Nephron (organoid): ENCODE measurements at regions not wholly inside any gene's neighbourhood (a gene's known extent, or its start where the extent isn't known, plus 50 kb on each side); places are given as distances from the start of the nearest gene placed in this dataset.
A peak's percentile ranks its signal among the peaks of the same experiment; 100 is the strongest.

Experiments
- H3K27ac Mint-ChIP-seq, 3 experiments: 2 replicates each; pipeline ENCODE4 v1.8.0; 2020; ENCODE audit warnings: mixed read lengths in 3 of 3, mild to moderate bottlenecking in 2 of 3, moderate library complexity in 1 of 3
- H3K27me3 Mint-ChIP-seq: 2 replicates; pipeline ENCODE4 v1.8.0; 2021; ENCODE audit warnings: low read depth, mild to moderate bottlenecking, moderate library complexity, mixed read lengths
- H3K36me3 Mint-ChIP-seq: 2 replicates; pipeline ENCODE4 v1.8.0; 2020; ENCODE audit warnings: low read depth, mixed read lengths
- H3K4me1 Mint-ChIP-seq: 2 replicates; pipeline ENCODE4 v1.8.0; 2020; ENCODE audit warnings: mixed read lengths
- H3K4me3 Mint-ChIP-seq, 3 experiments: 2 replicates each; pipeline ENCODE4 v1.8.0; 2020; ENCODE audit warnings: mild to moderate bottlenecking in 3 of 3, mixed read lengths in 3 of 3, moderate library complexity in 2 of 3
- H3K9me3 Mint-ChIP-seq: 2 replicates; pipeline ENCODE4 v1.8.0; 2020; ENCODE audit warnings: mixed read lengths
- CTCF ChIP-seq, 3 experiments: fragments of 200-600 bp; sonication (generic); IDR thresholded peaks; one replicate each; pipeline ENCODE4 v1.5.0; 2021; ENCODE audit warnings: antibody characterized with exemption in 3 of 3; ENCODE audit not compliant: unreplicated experiment in 3 of 3

GRCh38 chr2:221123396-221123795 is 448.7 kb downstream of the EPHA4 start:
- H3K36me3 Mint-ChIP-seq: peaks cover 6% of the 10 kb centered on the region
- peaks cover 14% of the 10 kb centered on the region for H3K9me3 Mint-ChIP-seq
- TF ChIP-seq CTCF (IDR thresholded peaks at IDR 0.05; ENCODE audit: unreplicated experiment in 3 of 3): no peak
- H3K4me3 Mint-ChIP-seq: no peak overlapping the region
- H3K27me3 Mint-ChIP-seq: peaks cover 16% of the 10 kb centered on the region
- H3K27ac Mint-ChIP-seq: no peak overlapping the region
- peaks cover 17% of the 10 kb centered on the region for H3K4me1 Mint-ChIP-seq

GRCh38 chr2:221124532-221125240 is 447.4 kb downstream of the EPHA4 start:
- H3K27ac Mint-ChIP-seq: peak overlapping the region in 2 of 3 experiments; percentile 26 to 57
- H3K4me1 Mint-ChIP-seq: peaks cover 17% of the 10 kb centered on the region
- H3K36me3 Mint-ChIP-seq: peaks cover 6% of the 10 kb centered on the region
- TF ChIP-seq CTCF (IDR thresholded peaks at IDR 0.05; ENCODE audit: unreplicated experiment in 3 of 3): no peak
- peaks cover 13% of the 10 kb centered on the region for H3K27me3 Mint-ChIP-seq
- H3K4me3 Mint-ChIP-seq: no peak overlapping the region
- H3K9me3 Mint-ChIP-seq: peaks cover 19% of the 10 kb centered on the region

GRCh38 chr2:221125691-221126090 is 446.4 kb downstream of the EPHA4 start:
- Mint-ChIP-seq H3K27ac (peak overlapping the region in 2 of 3 experiments; percentile 55 to 71), H3K27me3 (peaks cover 13% of the 10 kb centered on the region), H3K4me3 (no peak overlapping the region), H3K36me3 (peaks cover 6% of the 10 kb centered on the region), H3K9me3 (peaks cover 19% of the 10 kb centered on the region), H3K4me1 (peaks cover 17% of the 10 kb centered on the region)
- no peak for TF ChIP-seq CTCF (IDR thresholded peaks at IDR 0.05; ENCODE audit: unreplicated experiment in 3 of 3)

GRCh38 chr2:221129657-221130056 is 442.4 kb downstream of the EPHA4 start:
- H3K9me3 Mint-ChIP-seq: peaks cover 19% of the 10 kb centered on the region
- peaks cover 5% of the 10 kb centered on the region for H3K27me3 Mint-ChIP-seq
- H3K4me3 Mint-ChIP-seq: no peak overlapping the region
- peaks cover 6% of the 10 kb centered on the region for H3K36me3 Mint-ChIP-seq
- no peak for TF ChIP-seq CTCF (IDR thresholded peaks at IDR 0.05; ENCODE audit: unreplicated experiment in 3 of 3)
- no peak overlapping the region for H3K27ac Mint-ChIP-seq
- peaks cover 13% of the 10 kb centered on the region for H3K4me1 Mint-ChIP-seq

- peaks cover 19% of the 10 kb centered on the region for H3K9me3 Mint-ChIP-seq
- peaks cover 5% of the 10 kb centered on the region for H3K27me3 Mint-ChIP-seq
- no peak overlapping the region for H3K27ac Mint-ChIP-seq
- peaks cover 9% of the 10 kb centered on the region for H3K4me1 Mint-ChIP-seq
- no peak for TF ChIP-seq CTCF (IDR thresholded peaks at IDR 0.05; ENCODE audit: unreplicated experiment in 3 of 3)
- peaks cover 6% of the 10 kb centered on the region for H3K36me3 Mint-ChIP-seq
- H3K4me3 Mint-ChIP-seq: no peak overlapping the region
Measured at GRCh38 chr2:221130431-221130830, 441.7 kb downstream of the EPHA4 start.

- no peak for TF ChIP-seq CTCF (IDR thresholded peaks at IDR 0.05; ENCODE audit: unreplicated experiment in 3 of 3)
- H3K9me3 Mint-ChIP-seq: no peaks in the 10 kb centered on the region
- H3K4me1 Mint-ChIP-seq: no peaks in the 10 kb centered on the region
- H3K27me3 Mint-ChIP-seq: no peaks in the 10 kb centered on the region
- H3K27ac Mint-ChIP-seq: no peak overlapping the region
- no peaks in the 10 kb centered on the region for H3K36me3 Mint-ChIP-seq
- no peak overlapping the region for H3K4me3 Mint-ChIP-seq
Measured at GRCh38 chr2:221133941-221134340, 438.2 kb downstream of the EPHA4 start.
